GM12874 (cell line): ENCODE measurements at regions not wholly inside any gene's neighbourhood (a gene's known extent, or its start where the extent isn't known, plus 50 kb on each side); places are given as distances from the start of the nearest gene placed in this dataset.

ENCODE experiments used
- TF ChIP-seq, protein P1 (sequence below): IDR thresholded peaks from 2 replicates; pipeline ENCODE4 v1.5.1; 2011; ENCODE audit warnings: low read depth, mild to moderate bottlenecking, control low read depth, low read length, moderate library complexity; ENCODE audit not compliant: insufficient read depth

DNA sequence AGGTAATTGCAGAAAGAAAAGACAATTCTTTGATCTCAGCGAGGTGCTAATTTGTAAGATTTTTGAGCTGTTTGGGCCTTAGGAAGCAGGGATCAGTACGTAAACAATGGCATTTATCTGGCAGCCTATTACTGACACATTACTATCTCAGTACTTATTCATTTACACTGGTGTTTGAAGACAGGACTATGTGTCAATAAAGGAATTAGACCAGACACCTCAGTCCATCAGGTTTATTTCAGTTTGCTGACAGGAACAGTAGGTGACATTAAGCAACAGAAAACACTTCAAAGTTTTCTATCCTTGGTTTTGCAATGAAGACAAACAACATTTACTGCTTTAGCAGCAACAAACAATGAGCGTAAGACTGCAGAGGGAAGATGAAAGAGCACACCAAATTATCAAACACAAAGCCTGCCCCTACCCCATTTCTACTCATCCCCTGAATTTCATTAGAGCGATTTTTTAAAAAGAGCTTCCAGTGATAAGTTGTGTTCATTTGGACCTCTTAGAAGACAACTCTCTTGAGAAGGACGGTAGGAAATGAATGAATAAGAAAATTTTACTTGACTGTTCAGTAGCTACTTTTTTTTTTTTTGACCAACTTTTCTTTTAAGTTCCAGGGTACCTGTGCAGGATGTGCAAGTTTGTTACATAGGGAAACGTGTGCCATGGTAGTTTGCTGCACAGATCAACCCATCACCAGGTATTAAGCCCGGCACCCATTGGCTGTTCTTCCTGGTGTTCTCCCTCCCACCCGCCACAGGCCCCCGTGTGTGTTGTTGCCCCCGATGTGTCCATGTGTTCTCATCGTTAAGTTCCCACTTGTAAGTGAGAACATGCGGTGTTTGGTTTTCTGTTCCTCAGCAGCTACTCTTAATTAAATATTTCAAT, 138.8 kb downstream of the DKK1 start:
- TF ChIP-seq, protein P1, sequence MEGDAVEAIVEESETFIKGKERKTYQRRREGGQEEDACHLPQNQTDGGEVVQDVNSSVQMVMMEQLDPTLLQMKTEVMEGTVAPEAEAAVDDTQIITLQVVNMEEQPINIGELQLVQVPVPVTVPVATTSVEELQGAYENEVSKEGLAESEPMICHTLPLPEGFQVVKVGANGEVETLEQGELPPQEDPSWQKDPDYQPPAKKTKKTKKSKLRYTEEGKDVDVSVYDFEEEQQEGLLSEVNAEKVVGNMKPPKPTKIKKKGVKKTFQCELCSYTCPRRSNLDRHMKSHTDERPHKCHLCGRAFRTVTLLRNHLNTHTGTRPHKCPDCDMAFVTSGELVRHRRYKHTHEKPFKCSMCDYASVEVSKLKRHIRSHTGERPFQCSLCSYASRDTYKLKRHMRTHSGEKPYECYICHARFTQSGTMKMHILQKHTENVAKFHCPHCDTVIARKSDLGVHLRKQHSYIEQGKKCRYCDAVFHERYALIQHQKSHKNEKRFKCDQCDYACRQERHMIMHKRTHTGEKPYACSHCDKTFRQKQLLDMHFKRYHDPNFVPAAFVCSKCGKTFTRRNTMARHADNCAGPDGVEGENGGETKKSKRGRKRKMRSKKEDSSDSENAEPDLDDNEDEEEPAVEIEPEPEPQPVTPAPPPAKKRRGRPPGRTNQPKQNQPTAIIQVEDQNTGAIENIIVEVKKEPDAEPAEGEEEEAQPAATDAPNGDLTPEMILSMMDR: no peak

DNA sequence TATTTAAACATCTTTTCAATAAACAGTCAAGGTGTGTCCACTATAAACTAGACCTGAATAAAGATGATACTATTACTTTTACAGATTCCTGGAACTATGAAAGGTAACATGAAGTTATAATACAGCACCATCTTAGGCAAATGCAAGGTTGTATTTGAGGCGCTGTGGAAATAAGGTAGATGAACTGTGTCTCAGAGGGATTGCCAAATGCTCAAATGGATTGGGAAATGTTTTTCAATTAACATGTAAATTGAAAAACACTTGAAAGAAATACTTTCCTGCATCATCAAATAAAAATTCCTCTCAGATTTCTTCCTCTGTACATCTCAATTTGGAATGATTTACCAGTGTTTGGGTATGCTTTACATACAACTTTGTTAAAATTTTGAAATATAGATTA, 139.4 kb downstream of the DKK1 start:
- TF ChIP-seq, protein P1: no peak

DNA sequence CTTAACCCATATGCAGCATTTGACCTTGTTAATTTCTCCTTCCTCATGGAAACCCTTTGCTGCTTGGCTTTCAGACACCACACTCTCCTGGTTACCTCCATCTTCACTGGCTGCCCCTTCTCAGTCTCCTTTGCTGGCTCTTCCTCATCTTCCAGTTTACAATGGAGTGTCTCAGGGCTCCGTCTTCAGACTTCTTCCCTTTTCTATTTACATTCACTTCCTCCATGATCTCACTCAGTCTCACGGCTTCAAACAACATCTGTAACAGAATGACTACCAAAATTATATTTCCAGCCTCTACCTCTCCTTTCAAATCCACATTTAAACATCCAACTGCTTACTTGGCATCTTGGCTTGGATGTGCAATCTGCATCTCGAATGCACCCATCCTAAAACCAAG, 140.4 kb downstream of the DKK1 start:
- TF ChIP-seq, protein P1: no peak

DNA sequence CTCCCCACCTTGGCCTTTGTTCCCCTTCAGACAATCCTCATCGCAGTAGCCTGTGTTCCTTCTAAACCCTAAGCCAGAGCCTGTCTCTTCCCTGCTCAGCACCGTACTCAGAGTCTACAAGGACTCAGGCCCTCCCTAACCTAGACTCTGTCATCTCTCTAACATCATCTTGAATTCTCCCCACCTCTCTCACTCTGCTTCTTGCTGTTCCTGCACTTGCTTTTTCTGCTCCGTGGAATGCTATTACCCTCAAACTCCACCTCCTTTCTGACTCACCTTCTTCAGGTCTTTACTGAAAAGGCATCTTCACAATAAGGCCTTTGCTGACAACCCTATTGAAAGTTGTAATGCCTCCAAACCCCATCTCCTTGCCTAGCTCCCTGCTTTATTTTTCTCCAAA, 141.0 kb downstream of the DKK1 start:
- TF ChIP-seq, protein P1: no peak

DNA sequence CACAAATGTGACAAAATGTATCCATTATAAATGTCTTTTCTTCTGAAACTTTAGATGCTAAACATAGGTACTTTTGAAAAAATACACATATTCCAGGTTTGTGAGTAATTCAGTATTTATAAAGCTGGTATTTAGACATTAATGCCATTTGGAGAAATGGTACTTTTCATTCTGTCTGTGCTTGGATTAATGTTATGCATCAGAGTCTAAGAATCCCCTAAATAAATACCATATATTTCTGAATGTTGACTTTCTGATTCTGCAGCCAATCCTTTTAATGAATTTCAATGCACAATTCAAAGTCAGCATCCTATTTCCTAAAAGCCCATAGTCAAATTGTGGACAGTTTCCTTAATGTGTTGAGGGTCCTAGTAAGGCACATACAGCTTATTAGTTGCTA, 145.0 kb downstream of the DKK1 start:
- TF ChIP-seq, protein P1: no peak

DNA sequence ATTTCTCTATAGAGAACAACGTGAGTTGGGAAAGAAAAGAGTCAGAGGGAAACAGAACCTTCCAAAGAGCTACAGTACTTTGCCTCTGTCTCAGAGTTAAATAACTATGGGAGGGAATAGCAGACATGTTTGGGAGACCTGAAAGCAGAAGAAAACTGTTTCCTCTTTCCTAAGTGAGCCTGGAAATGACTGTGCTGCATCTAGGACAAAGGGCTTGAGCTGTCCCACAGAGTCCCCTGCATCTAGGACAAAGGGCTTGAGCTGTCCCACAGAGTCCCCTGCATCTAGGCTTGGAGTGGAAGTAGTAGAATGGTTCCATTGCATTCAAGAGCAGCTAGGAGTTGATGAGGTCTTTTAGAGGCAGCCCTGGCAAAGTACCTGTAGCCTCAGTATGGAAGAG, 149.7 kb downstream of the DKK1 start:
- TF ChIP-seq, protein P1: no peak

DNA sequence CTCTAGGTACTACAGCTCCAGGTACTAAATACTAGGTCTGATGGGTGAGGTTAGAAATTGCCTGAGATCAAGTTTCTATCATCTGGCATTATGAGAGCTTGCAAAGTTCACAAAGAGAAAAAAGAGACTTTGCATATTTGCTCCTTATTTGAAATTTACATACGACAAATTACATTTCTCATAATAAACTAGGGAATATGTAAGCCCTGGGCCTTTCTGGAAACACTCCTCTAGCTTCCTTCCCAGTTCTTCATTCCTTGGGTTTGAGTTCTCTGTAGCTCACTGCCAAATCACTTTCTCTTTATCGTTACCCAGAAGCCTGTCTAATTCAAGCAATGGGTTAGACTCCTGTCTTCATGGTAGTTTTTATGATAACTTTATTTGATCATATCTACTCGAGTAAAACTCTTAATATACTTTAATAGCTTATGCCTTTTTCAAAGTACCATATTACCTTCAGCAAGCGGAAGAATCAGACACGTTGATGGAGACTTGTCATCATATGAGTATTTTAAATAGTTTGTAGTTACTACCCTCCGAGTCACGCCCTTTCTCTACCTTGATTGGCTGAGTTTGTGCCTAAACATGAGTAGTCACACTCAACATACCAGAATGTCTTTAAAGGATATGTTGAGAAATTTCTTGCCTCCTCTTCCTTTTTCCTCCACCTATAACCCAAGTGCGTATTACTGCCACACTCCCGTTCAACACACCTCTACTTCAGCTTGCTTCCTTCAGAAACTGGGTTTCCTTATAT, 150.5 kb downstream of the DKK1 start:
- TF ChIP-seq, protein P1: no peak
